Lung microvascular endothelial cell (primary cell): ENCODE measurements at regions not wholly inside any gene's neighbourhood (a gene's known extent, or its start where the extent isn't known, plus 50 kb on each side); places are given as distances from the start of the nearest gene placed in this dataset.
"Not testable (repeated sequence)": the region's sequence is repeated elsewhere in the genome, so short reads cannot be mapped to it uniquely, and the experiment has no call there.

Experiments used
- DNase-seq, 2 donors: peaks; one replicate each; pipeline versions ENCODE4 v3.0.0 to v3.0.0-alpha.2; 2010; ENCODE audit warnings: low read depth in 2 of 2

DNA sequence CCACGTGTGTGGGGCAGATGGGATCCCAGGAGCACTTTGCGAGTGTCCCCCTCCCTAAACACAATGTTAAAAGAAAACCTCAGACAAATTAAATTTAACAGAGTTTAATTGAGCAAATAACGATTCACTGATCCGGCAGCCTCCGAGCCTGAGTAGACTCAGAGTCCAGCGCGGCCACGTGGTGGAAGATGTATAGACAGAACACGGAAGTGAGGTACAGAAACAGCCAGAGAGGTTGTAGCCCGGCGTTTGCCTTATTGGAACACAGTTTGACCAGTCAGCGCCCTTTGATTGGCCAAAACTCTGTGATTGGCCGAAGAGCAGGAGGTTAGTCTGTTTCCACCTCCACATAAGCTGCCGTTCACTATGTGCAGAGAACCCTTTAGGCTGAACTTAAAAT lies 363.0 kb upstream of the IRX2 start:
- no peak for DNase-seq

DNA sequence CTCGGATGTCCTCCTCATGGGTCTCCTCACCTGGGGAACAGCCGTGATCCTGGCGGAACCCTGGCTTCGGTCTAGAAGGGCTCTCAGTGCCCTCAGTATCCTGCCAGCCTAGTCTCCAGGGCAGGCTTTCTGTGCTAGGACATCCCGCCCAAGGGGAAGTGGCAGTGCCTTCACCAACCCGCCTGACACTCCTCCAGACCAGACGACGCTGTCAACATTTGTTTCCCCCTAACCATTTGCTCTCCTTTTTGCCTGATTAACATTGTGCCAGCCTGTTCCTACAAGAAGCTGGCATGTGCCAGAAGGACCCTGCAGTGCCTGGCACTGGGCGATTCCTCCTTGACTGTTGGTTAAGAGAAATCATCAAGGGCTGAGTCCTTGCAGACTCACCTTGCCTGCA lies 358.9 kb upstream of the IRX2 start:
- DNase-seq: no peak

DNA sequence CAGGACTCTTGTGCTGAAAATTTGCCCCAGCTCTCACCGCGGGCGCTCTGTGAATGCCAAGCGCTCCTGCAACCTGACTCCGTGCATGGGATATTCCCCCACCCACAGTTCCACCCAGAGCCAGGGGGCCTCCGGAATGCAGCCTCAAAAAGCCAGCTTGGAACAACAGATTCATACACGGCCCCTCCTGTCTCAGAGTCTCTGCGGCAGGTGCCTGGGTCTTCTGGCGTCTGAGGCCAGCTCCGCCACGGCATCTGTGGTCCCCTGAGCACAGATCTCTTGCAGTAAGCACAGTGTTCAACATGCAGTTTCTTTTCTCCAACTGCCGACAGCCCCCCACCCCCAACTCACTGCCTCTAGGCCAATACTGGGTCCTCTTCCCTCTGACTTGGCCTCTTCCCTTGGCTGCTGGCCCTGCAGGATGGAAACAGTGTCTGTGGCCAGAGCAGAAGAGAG lies 355.7 kb upstream of the IRX2 start:
- DNase-seq: no peak

DNA sequence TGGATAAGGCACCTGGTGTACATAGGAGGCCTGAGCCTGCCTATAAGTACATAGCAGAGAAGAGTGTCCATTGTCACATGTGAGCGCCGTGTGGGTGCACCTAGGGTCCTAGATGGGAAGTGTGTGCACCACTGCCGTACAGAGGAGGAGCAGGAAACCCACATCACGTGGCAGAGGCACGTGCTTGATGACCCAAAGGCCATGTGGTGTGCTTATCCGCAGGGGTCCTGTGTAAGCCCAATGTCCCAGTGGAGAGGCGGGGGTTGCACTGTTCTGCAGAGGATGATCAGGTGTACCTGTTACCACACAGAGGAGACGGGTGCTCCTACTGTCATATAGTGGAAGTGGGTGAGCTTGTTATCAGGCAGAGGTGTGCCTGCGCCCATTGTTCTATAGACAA lies 354.1 kb upstream of the IRX2 start:
- no peak for DNase-seq

DNA sequence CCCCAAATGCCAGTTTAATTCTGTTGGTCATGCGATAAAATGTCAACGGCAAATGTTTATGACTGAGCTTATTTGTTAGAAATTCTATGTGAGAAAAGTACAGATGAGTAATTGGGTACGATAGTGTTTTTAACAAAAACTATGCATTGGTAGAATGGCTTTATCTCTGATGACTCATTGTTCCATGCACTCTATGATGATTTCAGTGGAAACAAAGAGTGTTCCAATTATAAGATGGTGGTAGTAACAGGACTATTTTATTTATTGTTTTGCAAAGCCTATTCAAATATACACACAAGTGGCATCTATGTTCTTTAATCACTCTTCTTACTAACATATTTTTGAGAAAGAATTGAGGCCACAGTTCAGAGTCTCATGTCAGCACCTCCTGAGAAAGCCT lies 353.7 kb upstream of the IRX2 start:
- no peak for DNase-seq

DNA sequence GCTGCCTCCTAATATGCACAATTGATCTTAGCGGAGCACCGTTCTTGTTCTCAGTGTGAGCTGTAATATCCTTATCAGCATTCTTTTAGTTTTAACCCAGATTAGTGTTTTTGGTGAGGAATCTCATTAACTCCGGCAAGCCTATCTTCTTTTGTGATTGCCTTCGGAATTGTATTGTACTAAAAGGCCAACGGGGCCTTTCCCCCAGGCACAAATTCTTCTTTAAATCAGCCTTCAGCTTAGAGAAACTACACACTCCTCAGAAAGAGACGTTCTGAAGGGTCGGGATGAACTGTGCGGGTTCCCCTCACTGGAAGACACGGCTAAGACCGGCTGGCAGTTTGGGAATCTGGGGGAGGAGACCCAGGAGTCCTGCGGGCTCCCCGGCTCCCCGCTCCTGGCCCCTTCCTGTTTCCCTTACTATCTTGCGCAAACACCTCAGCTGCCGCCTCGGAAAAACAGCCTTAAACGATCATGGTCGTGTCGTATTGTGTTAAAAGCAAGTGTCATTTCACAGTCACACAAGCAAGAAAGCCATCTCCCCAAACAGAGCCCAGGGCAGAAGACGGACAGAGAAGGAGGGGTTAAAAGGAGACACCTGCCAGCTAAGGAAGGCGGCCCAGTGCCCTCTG lies 353.1 kb upstream of the IRX2 start:
- no peak for DNase-seq

DNA sequence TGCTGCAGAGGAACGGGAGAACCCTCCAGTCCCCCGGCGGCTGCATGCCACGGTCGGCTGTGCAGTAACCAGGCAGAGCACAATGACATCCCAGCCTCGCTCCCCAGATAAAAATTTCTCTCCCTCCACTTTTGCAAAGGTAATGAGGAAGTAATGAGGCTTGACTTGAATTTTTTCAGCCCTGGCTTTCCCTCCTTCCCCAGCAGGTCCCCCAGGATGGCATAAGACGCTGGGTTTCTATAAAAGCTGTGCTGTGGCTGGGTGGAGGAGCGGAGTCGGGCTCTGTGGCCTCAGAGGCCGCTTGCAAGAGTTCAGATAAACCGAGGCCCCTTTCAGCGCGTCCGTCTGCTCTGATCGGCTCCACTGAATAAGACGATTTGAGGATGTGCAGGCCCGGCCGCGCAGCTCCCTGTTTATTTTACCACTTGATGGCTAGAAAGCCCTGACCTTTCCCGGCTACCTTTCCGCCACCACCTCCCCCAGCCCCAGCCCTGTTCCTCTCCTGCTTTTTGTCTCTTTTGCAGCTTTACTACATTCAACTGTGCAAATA lies 351.9 kb upstream of the IRX2 start:
- DNase-seq: no peak

DNA sequence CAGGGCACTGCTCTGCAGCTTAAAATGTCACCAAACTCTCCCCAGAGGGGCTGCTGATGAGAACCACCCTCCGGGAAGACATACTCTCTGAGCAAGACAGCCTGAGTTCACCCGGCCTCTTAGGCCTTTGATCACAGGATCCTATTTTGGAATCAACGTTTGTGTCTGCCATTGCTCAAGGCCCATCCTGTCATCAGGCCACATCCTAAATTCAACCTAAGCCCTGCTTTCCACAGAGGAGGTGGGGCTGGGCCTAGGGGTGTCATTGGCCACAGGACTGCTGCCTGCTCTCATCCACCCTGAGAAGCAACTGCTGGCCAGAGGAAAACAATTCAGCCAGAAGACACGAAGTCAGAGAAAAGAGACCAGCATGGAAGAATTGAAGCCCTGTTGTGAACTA lies 351.1 kb upstream of the IRX2 start:
- DNase-seq: no peak

DNA sequence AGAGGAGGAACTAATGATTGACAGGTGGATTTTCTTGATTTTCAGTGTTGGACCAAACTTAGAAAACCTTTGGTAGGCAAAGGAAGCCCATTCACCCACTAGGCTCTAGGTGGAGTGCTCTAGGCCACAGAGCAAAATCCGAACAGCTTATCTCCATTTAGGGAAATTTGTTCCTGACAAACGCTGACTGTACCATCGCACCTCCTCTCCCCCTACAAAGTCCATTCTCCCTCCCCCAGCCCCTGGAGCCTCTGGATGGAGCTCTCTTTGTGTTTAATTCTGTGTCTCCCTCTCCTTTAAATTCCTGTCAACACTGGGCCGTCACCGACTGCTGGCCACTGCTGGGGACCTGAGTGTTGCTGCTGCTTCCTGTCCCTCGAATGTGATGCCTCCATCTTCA lies 350.1 kb upstream of the IRX2 start:
- no peak for DNase-seq

DNA sequence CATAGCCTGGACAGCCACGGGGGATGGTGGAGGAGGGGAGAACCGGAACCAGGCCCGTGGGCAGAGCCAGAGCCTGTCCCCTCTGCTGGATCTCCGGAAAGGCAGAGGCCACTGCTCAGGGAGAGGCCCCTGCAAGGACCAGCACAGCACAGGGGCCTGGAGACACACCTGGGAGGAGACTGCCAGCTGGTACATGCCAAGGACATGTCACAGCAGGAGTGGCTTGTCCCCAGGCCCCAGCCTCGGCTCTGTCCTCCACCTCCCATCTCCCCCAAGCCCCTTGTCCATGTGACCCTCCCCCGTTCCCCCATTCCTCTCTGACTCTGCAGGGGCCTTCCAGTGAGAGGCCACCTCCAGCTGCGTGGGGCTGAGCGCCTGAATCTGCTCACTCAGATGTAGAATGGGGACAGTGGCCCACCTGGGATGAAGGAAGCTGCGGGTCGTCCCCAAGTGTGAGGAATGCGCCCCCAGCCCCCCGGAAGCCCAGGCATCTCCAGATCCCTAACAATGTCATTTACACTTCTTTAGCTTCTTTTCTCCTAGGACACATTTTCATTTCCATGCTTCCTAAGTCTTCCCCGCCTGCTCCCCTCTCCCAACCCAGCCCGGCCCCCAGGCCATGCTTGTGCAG lies 349.6 kb upstream of the IRX2 start:
- no peak for DNase-seq

DNA sequence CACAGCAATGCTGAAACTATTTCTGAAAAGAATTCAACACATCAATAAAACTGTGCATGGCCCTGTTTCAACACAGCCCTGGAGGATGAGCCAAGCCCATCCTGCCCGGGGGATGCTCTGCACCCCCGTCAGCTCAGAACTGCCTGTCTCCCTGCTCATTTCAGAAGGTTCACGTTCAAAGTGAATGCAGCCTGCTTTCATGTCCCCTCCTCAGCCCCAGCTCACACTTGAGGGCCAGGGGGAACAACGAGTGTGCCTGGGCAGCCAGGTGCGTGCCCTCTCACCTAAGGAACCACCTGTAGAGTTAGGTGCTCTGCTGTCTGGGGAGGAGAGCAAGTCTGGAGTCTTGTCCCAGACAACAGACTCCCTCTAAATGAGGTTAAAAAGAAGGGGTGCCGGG lies 348.5 kb upstream of the IRX2 start:
- no peak for DNase-seq

DNA sequence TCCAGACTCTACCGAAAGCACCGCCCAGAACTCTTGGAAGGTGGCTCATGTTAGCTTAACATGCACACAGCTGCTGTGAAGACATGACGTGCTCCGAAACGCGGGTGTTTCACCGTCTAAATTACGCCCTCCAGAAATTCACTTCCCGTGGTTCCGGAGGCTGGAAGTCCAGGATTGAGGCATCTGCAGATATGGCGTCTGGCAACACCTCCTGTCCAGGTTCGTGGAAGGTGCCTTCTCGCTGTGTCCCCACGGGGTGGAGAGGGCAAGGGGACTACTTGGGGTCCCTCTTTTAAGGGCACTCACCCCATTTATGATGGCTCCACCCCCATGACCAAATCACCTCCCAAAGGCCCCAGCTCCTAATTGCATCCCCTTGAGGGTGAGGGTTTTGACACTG lies 348.0 kb upstream of the IRX2 start:
- DNase-seq: no peak

DNA sequence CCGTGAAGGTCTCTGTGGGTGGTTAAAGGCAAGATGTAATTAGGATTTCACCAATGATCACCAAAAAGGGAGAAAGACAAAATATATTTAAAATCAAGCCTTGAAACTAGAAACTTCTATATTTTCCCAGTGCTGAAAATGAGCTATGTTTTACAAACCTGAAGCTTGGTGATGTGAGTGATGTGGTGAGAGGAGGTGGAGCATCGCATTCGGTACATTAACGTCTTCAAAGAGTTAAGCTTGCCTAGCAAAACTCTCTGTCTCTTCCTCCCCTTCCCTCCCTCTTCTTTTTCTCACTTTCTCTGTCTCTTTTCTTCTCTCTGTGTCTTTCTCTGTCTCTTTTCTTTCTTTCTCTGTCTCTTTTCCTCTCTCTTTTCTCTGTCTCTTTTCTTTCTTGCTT lies 347.3 kb upstream of the IRX2 start:
- DNase-seq: no peak

DNA sequence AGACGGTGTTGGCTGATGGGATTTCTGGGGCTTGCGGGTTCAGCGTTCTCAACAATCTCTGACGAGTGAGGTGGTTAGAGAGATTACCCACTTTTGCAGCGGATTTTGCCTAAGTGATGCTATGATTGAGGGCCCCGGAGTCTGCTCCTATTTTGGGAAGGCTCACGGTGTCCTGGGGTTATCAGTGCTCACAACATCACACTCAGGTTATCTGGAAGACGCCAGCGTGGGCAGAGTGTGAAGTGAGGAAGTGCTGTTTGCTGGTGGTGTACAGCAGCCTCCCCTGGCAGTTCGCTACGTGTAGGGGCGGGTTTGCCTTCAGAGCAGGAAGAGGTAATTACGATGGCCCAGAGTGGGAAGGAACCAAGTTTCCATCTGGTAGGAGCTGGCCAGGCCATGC lies 341.2 kb upstream of the IRX2 start:
- DNase-seq: no peak

DNA sequence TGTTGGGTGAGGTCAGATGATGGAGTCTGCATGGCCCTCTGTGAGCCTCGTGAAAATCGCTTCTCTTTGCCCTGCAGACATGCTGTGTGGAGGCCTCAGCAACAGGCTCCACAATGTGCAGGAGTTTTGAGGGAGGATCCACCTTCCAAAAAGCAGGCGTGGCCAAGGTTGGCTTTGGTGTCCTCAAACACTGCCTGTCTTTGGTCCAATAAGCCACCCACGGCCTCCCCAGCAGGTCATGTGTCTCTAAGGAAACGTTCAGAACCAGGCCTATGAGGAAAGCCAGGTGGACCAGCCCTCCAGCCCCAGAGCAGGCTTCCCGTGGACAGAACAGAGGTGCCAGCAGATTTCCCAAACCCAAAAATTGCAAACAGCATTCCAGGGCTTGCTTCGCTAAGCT lies 340.7 kb upstream of the IRX2 start:
- DNase-seq: no peak

DNA sequence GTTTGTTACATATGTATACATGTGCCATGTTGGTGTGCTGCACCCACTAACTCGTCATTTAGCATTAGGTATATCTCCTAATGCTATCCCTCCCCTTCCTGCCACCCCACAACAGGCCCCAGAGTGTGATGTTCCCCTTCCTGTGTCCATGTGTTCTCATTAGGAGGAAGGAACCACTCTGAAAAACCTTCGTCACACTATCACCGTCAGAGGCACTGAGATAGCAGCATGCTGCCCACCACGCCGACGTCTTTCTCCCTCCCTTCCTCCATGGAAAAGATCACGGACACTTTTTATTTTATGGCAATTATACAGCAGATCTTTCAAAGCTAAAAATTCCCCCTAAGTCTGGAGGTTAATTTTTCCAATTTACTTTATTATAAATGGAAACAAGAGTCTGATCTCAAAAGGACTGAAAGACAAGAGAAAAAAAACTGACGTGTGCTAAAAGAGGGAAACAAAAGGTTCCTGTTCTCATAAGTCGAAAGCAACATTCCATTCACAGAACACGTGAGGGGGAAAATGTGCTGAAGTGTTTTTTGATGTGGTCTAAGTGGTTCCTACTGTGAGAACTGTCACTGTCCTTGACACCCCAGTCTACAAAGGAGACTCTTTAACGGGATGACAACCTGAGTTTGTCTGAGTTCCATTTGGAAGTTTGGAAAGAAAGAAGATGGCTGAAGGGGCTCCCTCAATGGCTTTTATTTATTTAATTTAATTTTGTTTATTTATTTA lies 339.7 kb upstream of the IRX2 start:
- no peak for DNase-seq

DNA sequence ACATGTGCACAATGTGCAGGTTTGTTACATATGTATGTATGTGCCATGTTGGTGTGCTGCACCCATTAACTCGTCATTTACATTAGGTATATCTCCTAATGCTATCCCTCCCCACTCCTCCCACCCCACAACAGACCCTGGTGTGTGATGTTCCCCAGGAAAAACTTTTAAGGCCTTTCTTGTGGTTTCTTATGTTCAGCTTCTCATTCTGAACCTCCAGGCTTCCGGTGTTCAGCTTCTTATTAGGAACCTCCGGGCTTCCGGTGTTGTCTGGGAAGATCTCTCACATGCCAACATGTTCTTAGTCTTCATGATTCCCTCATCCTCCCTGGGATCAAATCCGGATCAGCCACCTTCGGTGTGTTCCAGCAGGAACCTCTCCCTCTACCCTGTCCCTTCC lies 338.8 kb upstream of the IRX2 start:
- not testable (repeated sequence) for DNase-seq

DNA sequence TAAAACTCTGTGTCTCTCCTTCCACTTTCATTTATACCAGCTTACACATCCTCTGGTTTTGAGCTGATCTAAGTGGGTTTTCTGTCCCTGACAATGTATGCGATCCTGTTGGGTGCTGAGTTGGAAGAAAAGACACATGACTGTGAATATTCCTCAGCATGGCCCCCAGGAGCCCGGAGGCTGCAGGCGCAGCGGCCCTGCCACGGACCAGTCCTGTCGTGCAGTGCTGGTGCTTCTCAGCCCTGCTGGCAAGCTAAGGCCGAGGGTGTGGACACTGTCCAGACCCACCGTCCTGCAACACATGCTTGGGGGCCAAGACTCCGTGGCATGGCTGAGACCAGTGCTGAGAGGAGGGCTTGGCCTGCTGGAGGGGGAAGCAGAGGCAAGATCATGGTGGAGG lies 328.9 kb upstream of the IRX2 start:
- DNase-seq: no peak

DNA sequence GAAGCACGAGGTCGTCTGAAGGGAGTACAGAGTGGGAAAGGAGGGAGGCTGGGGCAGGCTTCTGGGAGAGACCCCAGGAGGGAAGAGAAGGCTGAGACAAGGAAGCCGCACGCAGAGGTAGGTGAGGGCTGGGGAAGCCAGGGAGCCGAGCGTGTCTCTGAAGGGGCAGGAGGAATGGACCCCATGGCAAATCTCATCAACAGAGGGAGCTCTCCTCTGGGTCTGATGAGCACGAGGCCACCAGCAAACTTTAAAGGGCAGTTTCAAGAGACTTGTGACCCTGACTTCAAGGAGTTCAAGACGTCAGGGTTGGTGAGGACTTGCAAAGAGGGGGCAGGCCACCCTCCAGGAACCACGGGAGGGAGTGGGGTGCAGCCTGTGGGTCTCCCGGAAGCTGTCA lies 326.2 kb upstream of the IRX2 start:
- no peak for DNase-seq

DNA sequence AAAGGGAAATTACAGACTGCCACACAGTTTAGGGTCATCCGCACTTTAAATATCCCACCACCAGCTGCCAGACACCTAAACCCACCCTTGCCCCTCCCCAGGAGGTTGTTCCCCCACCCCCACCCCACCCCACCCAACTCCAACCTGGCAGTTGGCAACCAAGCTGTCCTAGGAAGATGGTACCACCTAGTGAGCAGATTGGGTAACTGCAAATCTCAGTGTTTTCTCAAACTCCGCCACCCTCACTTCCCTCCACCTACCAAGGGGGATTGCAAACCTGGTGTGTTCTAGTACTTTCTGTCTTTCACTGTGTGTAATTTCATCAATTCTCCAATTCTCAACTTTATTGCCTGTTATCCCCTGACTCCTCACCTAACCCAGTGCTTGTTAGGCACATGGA lies 323.8 kb upstream of the IRX2 start:
- DNase-seq: no peak

DNA sequence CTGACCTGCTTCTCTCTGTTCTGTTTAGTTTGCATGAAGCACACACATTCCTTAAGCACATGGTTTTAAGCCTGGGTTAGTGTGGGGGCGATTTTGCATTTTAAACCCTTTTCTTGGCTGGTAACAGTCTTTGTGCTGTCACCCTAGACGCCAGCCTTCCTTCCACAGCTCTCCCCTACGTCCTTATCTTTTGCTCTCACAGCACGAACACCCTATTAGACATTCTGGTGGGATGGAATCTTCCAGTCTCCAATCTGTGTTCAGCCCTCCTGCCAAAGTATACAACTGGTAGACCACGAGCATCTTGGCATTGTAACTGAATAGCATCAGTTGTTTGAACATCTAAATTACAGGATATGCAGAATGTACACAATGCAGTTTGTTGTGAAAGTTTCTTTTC lies 316.9 kb upstream of the IRX2 start:
- no peak for DNase-seq

DNA sequence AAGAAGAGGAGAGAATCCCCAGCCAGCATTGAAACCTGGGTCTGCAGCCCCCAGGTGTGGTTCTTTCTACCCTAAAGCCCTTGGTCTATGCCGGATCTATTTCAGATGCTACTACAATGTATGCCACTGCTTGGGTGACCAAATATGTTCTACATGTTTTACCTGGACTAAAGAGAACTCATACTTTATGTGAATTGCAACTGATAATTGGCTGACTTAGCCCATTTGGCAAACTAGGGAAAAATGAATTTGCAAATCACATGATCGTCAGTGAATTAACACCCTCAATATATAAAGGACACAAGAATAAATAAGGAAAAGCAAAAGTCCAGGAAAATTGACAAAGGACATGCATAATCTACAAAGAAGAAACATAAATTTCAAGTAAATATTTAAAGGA lies 308.8 kb upstream of the IRX2 start:
- no peak for DNase-seq

DNA sequence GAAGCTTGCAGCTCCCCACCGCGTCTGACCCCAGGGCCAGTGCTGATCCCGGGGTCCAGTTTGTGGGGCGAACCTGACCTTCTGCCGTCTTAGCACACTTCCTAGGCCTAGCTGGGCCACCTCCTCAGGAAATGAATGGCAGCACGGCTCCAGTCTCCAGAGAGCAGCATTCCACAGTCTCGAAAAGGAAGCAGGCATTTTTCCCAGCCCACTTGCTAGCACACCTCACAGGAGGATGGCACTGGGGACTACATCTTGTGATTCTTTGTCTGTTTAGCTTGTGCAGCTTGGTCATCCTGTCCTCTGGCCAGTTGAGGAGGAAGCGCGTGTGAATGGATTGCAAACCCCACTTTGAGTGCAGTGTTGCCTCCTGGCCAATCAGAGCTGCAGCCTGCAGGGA lies 308.0 kb upstream of the IRX2 start:
- DNase-seq: no peak
